ENCODE measurements at regions not wholly inside any gene's neighbourhood (a gene's known extent, or its start where the extent isn't known, plus 50 kb on each side); places are given as distances from the start of the nearest gene placed in this dataset.
A peak's percentile ranks its signal among the peaks of the same experiment; 100 is the strongest.

DNA sequence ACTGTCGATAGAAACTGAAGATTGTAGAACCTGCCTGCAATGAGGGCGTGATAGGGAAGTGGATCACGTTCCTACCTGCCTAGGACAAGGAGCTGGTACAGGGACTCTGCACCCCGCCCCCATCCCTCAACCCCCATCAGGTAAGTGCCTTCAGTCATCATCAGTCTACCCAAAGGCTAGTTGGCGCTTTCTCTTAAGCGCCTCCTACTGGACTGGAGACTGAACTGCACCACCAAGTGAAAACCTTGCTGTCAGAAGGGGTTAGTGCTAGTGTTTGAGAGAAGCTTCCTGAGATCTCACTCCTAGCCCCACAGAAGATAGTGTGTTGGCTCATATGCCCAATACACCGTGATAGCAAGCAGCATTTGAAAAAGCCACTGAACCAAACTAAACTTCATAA, 706.5 kb upstream of the MAN1A1 start:
- no peak for DNase-seq
- TF ChIP-seq, protein P1, sequence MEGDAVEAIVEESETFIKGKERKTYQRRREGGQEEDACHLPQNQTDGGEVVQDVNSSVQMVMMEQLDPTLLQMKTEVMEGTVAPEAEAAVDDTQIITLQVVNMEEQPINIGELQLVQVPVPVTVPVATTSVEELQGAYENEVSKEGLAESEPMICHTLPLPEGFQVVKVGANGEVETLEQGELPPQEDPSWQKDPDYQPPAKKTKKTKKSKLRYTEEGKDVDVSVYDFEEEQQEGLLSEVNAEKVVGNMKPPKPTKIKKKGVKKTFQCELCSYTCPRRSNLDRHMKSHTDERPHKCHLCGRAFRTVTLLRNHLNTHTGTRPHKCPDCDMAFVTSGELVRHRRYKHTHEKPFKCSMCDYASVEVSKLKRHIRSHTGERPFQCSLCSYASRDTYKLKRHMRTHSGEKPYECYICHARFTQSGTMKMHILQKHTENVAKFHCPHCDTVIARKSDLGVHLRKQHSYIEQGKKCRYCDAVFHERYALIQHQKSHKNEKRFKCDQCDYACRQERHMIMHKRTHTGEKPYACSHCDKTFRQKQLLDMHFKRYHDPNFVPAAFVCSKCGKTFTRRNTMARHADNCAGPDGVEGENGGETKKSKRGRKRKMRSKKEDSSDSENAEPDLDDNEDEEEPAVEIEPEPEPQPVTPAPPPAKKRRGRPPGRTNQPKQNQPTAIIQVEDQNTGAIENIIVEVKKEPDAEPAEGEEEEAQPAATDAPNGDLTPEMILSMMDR (IDR thresholded peaks at IDR 0.05) = peak; percentile 35
- Mint-ChIP-seq H3K27ac (no peak overlapping the region), H3K9me3 (peaks cover 31% of the 10 kb centered on the region), H3K36me3 (ENCODE audit: low read depth) (peaks cover 5% of the 10 kb centered on the region), H3K4me3 (no peak overlapping the region), H3K4me1 (no peaks in the 10 kb centered on the region), H3K27me3 (ENCODE audit: low read depth, poor library complexity) (no peaks in the 10 kb centered on the region)

DNA sequence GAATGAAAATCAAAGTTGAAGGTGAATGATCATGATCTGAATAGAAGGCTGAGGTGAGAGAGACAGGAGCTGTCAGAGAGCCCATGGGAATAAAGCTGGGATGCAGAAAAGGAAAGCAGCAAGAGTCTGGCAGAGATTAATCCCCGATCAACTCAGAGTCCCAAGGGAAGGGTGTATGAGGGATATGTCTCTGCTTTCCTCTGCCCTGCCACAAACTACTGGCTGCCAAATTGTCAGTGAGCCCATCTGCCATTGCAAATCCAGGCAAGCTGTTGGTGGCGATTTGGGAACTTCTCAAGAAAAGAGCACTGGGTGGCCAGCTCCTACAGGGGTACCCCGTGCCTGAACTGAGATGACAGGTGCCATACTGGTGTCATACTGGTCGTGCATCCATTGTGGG, 705.5 kb upstream of the MAN1A1 start:
- Mint-ChIP-seq H3K27me3 (ENCODE audit: low read depth, poor library complexity) (no peaks in the 10 kb centered on the region), H3K27ac (no peak overlapping the region), H3K4me1 (no peaks in the 10 kb centered on the region), H3K9me3 (peaks cover 27% of the 10 kb centered on the region), H3K36me3 (ENCODE audit: low read depth) (peaks cover 5% of the 10 kb centered on the region), H3K4me3 (no peak overlapping the region)
- TF ChIP-seq, protein P1 (IDR thresholded peaks at IDR 0.05) = no peak
- no peak for DNase-seq

DNA sequence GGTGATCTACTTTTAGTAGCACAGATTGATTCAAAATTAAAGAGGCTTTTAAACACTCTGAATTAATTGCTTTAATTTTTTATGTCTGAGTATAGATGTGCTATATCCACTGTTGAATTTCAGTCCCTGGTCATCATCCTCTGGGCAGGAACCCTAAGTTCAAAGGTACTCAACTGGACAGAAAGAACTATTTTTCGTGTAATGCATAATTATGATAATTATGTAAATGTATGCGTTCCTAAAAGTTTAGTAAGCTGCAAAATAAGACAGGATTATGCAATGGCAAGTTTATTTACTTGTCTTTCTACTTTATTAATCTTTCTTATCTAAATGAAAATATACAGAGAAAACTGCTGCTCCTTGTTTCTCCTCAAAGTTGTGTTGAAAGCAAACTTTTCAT, 690.1 kb upstream of the MAN1A1 start:
- H3K36me3 Mint-ChIP-seq (ENCODE audit: low read depth) = no peaks in the 10 kb centered on the region
- DNase-seq = no peak
- H3K4me3 Mint-ChIP-seq = no peak overlapping the region
- H3K27ac Mint-ChIP-seq = no peak overlapping the region
- no peaks in the 10 kb centered on the region for H3K4me1 Mint-ChIP-seq
- peaks cover 2% of the 10 kb centered on the region for H3K27me3 Mint-ChIP-seq (ENCODE audit: low read depth, poor library complexity)
- H3K9me3 Mint-ChIP-seq = no peaks in the 10 kb centered on the region
- TF ChIP-seq, protein P1 (IDR thresholded peaks at IDR 0.05) = no peak

DNA sequence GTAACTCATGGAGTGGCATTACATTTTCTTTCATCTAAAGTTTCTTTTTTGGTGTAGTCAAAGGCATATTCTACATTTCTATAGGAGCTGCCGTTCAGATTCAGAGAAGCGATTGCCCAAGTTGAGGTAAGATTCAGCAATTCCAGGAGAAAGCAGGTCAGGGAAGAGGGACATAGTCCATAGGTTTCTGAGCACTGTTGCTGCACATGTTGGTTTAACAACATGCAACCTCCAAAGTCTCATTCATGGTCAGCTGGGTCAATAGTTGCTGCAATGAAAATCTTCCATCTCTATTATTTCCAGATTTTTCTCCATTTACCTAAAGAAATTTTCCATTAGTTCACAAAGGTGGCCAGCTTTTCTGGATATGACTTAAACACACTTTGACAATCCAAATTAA, 682.3 kb upstream of the MAN1A1 start:
- H3K9me3 Mint-ChIP-seq = no peaks in the 10 kb centered on the region
- H3K4me1 Mint-ChIP-seq = no peaks in the 10 kb centered on the region

DNA sequence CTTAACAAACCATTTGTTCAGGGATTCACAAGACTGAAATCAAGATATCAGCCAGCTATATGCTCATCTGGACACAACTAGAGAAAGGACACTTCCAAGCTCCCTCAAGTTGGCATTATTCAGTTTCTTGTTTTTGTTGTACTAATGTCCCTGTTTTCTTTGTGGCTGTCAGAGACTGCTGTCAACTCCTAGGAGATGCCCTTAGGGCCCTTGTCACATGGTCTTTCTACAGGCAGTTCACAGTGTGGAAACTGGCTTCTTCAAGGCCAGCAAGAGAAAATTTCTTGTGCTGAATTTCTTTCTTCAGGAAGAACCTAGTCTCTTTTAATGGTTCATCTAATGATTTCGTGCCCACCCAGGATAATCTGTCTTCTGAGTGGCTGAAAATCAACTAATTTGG, 677.2 kb upstream of the MAN1A1 start:
- DNase-seq = no peak
- Mint-ChIP-seq H3K4me1 (no peaks in the 10 kb centered on the region), H3K9me3 (no peaks in the 10 kb centered on the region), H3K36me3 (ENCODE audit: low read depth) (no peaks in the 10 kb centered on the region), H3K27ac (no peak overlapping the region), H3K4me3 (no peak overlapping the region), H3K27me3 (ENCODE audit: low read depth, poor library complexity) (peaks cover 6% of the 10 kb centered on the region)
- TF ChIP-seq, protein P1 (IDR thresholded peaks at IDR 0.05) = no peak

More for the DNA sequence above, 682.3 kb upstream of the MAN1A1 start:
- TF ChIP-seq, protein P1 (IDR thresholded peaks at IDR 0.05) = no peak
- Mint-ChIP-seq H3K36me3 (ENCODE audit: low read depth) (no peaks in the 10 kb centered on the region), H3K27ac (no peak overlapping the region), H3K4me3 (no peak overlapping the region), H3K27me3 (ENCODE audit: low read depth, poor library complexity) (peaks cover 3% of the 10 kb centered on the region)
- DNase-seq = no peak

DNA sequence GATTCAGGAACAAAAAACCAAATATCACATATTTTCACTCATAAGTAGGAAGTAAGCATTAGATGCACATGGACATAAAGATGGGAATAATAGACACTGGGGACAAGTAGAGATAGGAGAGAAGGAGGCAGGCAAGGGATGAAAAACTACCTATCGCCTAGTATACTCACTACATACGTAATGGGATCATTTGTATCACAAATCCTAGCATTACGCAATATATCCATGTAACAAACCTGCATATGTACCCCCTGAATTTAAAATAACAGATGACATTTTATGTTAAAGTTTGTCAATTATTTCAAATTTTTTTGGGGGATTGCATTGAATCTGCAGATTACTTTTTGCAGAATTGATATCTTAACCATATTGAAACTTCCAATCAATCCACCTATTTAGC, 660.5 kb upstream of the MAN1A1 start:
- no peaks in the 10 kb centered on the region for H3K4me1 Mint-ChIP-seq
- H3K36me3 Mint-ChIP-seq (ENCODE audit: low read depth) = no peaks in the 10 kb centered on the region
- H3K9me3 Mint-ChIP-seq = peaks cover 4% of the 10 kb centered on the region
- TF ChIP-seq, protein P1 (IDR thresholded peaks at IDR 0.05) = no peak
- no peak for DNase-seq
- peaks cover 3% of the 10 kb centered on the region for H3K27me3 Mint-ChIP-seq (ENCODE audit: low read depth, poor library complexity)
- H3K27ac Mint-ChIP-seq = no peak overlapping the region
- H3K4me3 Mint-ChIP-seq = no peak overlapping the region
